AG04450 (cell line): ENCODE measurements at regions not wholly inside any gene's neighbourhood (a gene's known extent, or its start where the extent isn't known, plus 50 kb on each side); places are given as distances from the start of the nearest gene placed in this dataset.

ENCODE experiments used
- CTCF ChIA-PET: fragments of 300-600, 350-600 bp; formaldehyde crosslinking; extraction: SDS; loops from one replicate; lab custom pipeline; 2022; ENCODE audit warnings: antibody characterized with exemption, inconsistent platforms; lab: Charles Lee
- POLR2A ChIA-PET: fragments of 350-600 bp; formaldehyde crosslinking; extraction: SDS; loops from one replicate; lab custom pipeline; 2021; ENCODE audit warnings: antibody characterized with exemption, inconsistent platforms; lab: Yijun Ruan, JAX
- DNase-seq: peaks from one replicate; pipeline ENCODE4 v3.0.0-alpha.2; 2011; ENCODE audit warnings: low read depth, low spot score
- H3K27ac ChIP-seq: one replicate; pipeline ENCODE4 v1.5.1; 2012; ENCODE audit warnings: low read depth, low read length, control low read depth
- H3K27me3 ChIP-seq: one replicate; pipeline ENCODE4 v1.6.0; 2012; ENCODE audit warnings: low read length; ENCODE audit not compliant: control insufficient read depth, insufficient read depth
- H3K4me3 ChIP-seq: 2 replicates; pipeline ENCODE4 v1.5.1; 2011; ENCODE audit warnings: mild to moderate bottlenecking, low read depth, low read length, control low read depth
- H3K9me3 ChIP-seq: 2 replicates; pipeline ENCODE4 v1.5.1; 2012; ENCODE audit warnings: low read length; ENCODE audit not compliant: control insufficient read depth, insufficient read depth
- CTCF ChIP-seq: IDR thresholded peaks from 2 replicates; pipeline ENCODE4 v1.5.1; 2011; ENCODE audit warnings: low read depth, low read length, control low read depth, inconsistent platforms

- no peak for TF ChIP-seq CTCF
- H3K27ac ChIP-seq = no peak overlapping the region
- CTCF ChIA-PET = no interaction called here
- no peaks in the 10 kb centered on the region for H3K27me3 ChIP-seq
- H3K4me3 ChIP-seq = no peak overlapping the region
- H3K9me3 ChIP-seq = peaks cover 30% of the 10 kb centered on the region
- POLR2A ChIA-PET = no interaction called here
- DNase-seq = no peak
These were observed 968.0 kb downstream of the UQCRFS1 start for GRCh38 chr19:28244966-28245365.

- TF ChIP-seq CTCF = 0 out of 2 replicates have a peak, but pooled peaks have one; percentile 8
These were observed 970.5 kb downstream of the UQCRFS1 start for GRCh38 chr19:28242317-28242927.

GRCh38 chr19:28239270-28239669, 973.7 kb downstream of the UQCRFS1 start:
- ChIA-PET POLR2A (no interaction called here), CTCF (no interaction called here)
- no peak overlapping the region for H3K27ac ChIP-seq
- DNase-seq = no peak
- no peak overlapping the region for H3K4me3 ChIP-seq
- TF ChIP-seq CTCF = no peak
- H3K9me3 ChIP-seq = peaks cover 42% of the 10 kb centered on the region
- no peaks in the 10 kb centered on the region for H3K27me3 ChIP-seq

More at GRCh38 chr19:28242317-28242927, 970.5 kb downstream of the UQCRFS1 start:
- Histone ChIP-seq H3K4me3 (no peak overlapping the region), H3K9me3 (peaks cover 35% of the 10 kb centered on the region), H3K27me3 (no peaks in the 10 kb centered on the region), H3K27ac (no peak overlapping the region)
- ChIA-PET CTCF (no interaction called here), POLR2A (no interaction called here)
- no peak for DNase-seq

- DNase-seq = no peak
- TF ChIP-seq CTCF = no peak
- Histone ChIP-seq H3K27me3 (no peaks in the 10 kb centered on the region), H3K9me3 (peaks cover 42% of the 10 kb centered on the region), H3K27ac (no peak overlapping the region), H3K4me3 (no peak overlapping the region)
- CTCF ChIA-PET = no interaction called here
- POLR2A ChIA-PET = no interaction called here
These were observed 974.6 kb downstream of the UQCRFS1 start for GRCh38 chr19:28238270-28238820.

GRCh38 chr19:28235606-28236125, 977.3 kb downstream of the UQCRFS1 start:
- H3K27me3 ChIP-seq = no peaks in the 10 kb centered on the region
- no peak for DNase-seq
- TF ChIP-seq CTCF = no peak
- ChIA-PET POLR2A (no interaction called here), CTCF (no interaction called here)
- H3K27ac ChIP-seq = no peak overlapping the region
- no peak overlapping the region for H3K4me3 ChIP-seq
- H3K9me3 ChIP-seq = peaks cover 43% of the 10 kb centered on the region
